HG03457 (cell line): ENCODE measurements at regions not wholly inside any gene's neighbourhood (a gene's known extent, or its start where the extent isn't known, plus 50 kb on each side); places are given as distances from the start of the nearest gene placed in this dataset.

Experiments
- ATAC-seq: cut with Tn5 transposase; IDR thresholded peaks from one replicate; pipeline ENCODE4 v1.9.1; 2021; ENCODE audit warnings: moderate number of reproducible peaks; ENCODE audit not compliant: unreplicated experiment

DNA sequence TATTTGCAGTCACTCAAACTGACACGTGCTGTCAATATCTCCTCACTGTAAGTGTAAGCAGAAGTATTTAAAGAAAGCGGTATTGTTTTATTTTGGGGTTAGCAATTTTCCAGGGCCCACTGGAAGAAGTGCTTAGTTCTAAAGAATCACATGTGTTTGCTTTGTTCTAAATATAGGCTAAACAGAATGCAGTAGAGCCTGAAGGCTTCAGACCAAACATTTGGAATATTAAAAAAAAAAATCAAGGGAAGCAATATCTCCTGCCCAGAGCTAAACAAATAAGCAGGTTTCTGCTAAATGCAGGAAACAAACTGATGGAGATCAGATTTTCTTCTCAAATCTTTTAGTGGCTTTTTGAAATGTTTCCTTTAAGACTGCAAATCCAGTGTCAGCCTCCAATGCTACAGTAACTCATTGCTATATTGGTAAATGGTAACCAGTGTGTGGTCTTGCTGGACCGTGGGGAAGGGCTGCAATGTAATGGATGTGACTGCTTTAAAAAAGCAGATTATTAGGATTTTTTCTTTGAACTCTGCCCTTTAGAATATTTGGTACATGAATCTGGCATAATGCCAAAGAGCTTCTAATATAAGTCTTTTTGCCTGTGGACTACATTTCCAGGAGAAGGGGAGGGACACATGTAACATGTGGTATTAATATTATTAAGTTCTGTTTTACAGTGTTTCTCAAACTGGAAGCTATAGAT is 317.1 kb upstream of the FERMT1 start:
- no peak for ATAC-seq

DNA sequence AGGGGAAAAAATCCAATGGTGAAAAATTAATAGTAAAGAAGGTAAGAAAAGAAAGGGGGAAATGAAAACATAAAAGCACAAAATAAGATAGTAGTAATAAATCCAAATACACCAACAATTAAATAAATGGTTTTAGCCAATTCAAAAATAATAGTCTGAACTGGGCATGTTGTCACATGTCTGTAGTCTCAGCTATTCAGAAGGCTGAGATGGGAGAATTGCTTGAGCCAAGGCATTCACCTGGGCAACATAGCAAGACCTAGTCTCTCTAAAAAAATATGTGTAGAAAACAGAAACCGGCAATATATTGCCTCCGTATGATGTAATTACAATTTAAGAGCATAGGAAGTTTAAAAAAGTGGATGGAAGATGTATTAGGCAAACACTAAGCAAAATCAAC is 311.3 kb upstream of the FERMT1 start:
- no peak for ATAC-seq

GRCh38 chr20:6430381-6430780 is 307.6 kb upstream of the FERMT1 start:
- ATAC-seq, result no peak

- no peak for ATAC-seq
Observed at GRCh38 chr20:6426287-6426891, 303.6 kb upstream of the FERMT1 start.

GRCh38 chr20:6421321-6422248 is 298.8 kb upstream of the FERMT1 start:
- no peak for ATAC-seq

DNA sequence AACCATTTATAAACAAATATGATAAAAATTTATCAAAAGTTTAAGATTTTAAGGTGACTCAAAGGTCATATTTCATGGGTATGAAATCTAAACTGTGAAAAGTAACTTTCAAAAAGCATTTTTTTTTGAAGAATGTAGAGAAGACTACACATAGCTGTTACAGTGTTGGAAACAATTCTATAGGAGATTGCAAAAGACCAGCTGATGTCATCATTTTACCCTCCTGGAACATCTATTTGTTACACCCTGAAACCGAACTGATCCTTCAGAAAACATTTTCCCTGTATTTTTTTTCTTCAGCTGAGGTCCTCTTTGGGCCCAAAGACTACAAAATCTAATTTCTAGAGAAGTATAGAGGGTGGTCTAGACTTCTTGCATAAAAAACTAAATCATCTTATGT is 297.5 kb upstream of the FERMT1 start:
- ATAC-seq, result no peak

DNA sequence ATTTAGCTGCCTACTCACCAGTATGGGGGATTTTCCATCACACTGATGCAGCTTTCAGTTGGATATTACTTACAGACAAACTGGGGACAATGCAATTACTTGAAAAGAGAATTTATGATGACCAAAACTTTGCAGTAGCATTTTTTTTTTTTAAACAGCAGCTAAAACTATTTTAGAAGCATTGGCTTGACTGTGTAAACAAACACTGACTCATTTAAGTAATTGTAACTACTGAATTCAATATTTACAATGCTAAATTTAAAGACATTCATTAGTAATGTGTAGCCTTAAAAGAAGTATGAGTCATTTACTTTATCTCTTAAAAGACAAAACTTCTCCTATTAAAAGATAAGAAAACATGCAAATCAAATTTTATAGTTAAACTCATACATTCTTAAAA is 295.9 kb upstream of the FERMT1 start:
- ATAC-seq, result no peak

GRCh38 chr20:6416371-6416770 is 293.5 kb upstream of the FERMT1 start:
- no peak for ATAC-seq

DNA sequence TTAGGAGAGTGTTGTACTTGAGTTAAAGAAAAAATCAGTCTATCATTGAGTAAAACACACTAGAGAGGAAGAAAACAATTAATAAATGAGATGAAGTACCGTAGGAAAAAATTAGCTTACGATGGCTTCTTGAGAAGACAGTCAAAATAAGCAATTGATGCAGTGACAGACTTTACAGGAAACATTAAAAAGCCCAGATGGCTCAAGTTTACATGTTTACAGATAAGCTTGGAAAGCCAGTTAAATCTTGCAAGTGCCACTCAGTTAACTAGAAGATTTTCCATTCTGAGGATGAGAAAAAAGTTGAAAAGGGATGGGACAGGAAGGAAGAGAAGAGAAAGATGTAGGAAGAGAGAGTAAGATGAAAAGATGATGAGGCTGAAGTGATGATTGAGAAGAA is 288.8 kb upstream of the FERMT1 start:
- no peak for ATAC-seq

DNA sequence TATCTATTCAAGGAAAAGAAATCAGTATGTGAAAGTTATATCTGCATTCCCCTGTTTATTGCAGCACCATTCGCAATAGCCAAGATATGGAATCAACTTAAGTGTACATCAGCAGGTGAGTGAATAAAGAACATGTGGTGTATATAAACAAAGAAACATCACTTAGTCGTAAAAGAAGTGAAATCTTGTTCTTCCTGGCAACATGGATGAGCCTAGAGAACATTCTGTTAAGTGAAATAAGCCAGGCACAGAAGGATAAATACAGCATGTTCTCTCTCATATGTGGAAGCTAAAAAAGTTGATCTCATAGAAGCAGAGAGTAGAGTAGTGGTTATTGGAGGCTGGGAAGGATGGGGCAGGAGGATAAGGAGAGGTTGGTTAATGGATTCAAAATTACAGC is 287.9 kb upstream of the FERMT1 start:
- no peak for ATAC-seq

DNA sequence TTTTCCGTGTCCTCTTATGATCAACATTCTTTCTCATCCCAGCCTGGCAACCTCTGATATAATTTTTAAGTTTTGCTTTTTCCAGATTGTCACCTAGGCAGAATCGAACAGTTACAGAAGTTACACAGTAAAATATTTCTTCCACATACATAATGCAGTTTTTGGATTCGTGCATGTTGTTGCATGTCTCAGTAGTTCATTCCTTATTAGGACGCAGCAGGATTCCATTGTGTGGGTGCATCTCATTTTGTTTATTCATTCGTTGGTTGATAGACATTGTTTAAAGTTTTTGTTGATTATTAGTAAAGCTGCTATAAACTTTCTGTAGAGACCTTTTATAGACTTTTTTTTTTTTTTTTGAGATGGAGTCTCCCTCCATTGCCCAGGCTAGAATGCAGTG is 284.3 kb upstream of the FERMT1 start:
- no peak for ATAC-seq

DNA sequence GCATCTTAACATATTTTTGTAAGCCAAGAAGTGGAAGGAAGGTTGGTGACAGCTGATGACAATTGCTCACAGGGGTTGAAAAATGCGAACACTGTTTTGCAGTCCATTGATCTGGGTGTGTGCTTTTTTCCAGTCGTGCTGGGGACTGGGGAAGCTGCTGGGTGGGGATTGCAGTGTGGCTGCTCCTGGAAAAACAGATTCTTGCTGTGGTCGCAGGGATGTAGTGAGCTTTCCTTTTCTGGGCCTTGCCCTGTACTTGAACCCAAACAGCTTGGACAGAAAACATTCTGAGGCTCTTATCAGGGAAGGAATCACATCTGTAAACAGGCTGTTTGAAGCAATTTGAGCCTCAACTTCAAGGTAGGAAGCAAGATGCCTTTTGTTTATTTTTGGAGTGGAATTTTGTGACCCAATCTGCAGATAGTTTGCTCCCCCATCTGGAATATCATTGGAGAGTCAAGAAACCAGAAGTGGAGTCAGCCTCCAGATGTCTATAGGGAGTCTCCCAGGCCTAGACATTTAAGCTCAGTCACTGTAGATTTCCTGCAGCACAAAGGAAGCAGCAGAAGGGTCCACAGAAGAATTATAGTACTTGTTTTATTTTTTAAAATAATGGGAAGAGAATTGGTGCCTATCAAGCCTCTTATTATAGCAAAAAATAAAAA is 279.2 kb upstream of the FERMT1 start:
- no peak for ATAC-seq

DNA sequence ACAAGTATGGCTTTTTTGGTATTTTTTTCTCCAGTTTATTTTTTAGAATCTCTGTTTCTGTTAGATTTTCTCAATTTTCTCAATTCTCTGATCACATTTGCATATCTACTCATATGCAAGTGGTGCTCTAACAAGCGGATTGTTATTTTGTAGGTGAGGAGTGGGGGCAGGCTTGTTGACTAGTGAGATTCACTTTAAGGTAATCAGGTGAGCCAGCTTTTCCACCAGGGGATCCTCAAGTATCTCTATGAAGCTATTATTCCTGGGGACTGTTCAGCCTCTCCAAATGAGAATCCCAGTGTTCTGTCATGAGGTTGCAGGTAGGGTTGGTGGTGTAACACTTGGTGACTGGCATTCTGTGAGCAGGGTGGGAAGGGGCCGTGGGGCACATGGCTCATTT is 274.3 kb upstream of the FERMT1 start:
- ATAC-seq, result no peak

DNA sequence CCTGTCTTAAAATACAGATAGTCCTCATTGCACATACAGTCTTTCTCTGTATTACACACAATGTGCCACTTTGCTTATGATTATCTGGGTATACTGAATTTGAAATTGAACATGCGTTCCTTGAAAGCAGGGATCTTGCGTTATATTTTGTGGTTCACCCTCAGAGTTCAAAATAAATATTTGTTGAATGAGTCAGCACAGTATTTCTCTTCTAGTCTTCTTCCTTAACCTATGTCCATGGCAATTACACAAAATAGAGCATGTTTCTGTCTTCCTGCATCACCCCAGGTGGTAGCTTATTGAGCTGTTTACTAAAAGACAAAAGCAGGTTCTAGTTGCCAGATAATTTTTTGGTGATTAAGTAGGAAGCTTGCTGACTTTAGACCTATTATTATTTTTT is 272.9 kb upstream of the FERMT1 start:
- ATAC-seq, result no peak

DNA sequence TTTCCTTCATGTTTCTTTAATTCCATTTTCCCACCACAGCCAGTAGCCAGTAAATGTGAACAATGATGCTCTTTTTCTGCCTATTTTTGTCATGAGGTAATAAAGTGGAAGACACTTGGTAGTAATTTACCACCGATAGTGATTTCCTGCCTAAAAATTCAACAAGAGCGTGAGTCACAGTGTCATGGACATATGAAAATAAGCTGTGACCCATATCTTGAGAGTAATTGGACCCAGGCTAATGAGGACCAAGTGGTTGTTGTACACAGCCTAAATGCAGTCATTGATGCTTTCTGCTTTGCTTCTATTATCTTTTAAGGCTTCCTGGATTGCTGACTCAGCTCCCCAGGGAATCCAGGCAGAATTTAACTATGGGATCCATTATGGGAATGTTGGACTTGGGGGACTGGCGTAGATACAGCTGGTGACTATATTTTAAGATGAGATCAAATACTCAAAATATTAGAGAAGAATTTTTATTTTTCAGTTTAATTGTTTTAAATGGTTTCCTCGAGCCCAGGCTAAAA is 265.9 kb upstream of the FERMT1 start:
- no peak for ATAC-seq

- ATAC-seq, result no peak
Observed at GRCh38 chr20:6384956-6385486, 262.2 kb upstream of the FERMT1 start.

GRCh38 chr20:6384380-6384779 is 261.6 kb upstream of the FERMT1 start:
- ATAC-seq, result no peak

GRCh38 chr20:6381887-6382286 is 259.1 kb upstream of the FERMT1 start:
- no peak for ATAC-seq

- no peak for ATAC-seq
Observed at GRCh38 chr20:6362245-6362644, 239.4 kb upstream of the FERMT1 start.

GRCh38 chr20:6360766-6361165 is 237.9 kb upstream of the FERMT1 start:
- ATAC-seq, result no peak
